ENCODE measurements at regions not wholly inside any gene's neighbourhood (a gene's known extent, or its start where the extent isn't known, plus 50 kb on each side); places are given as distances from the start of the nearest gene placed in this dataset.

DNA sequence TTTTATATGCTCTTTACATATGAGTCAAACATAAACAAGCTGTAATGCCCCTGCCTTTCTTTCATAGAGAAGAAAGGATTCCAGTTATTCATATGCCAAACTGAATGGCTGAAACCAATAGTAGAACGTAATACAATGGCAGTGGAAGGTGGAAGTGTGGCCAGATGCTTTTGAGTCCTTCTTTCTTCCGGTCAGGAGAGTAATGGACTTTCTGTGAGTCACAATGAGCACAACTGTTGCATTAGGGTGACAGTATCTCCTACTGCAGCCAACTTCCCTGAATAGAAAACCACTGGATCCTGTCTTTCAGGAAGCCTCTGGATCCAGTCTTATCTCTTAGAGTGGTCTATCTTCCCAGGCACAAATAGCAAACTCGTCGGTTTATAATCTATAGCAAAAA, 855.2 kb downstream of the MAT2B start:
- Histone ChIP-seq H3K9ac (ENCODE audit: low read depth in 1 of 2, low read length in 2 of 2) (no peak overlapping the region), H3K4me1 (ENCODE audit: control insufficient read depth in 2 of 2, insufficient read depth in 2 of 2, low read length in 2 of 2) (no peaks in the 10 kb centered on the region), H3K27ac (ENCODE audit: low read depth in 2 of 2, low read length in 2 of 2) (no peak overlapping the region), H3K27me3 (ENCODE audit: control insufficient read depth in 2 of 2, insufficient read depth in 2 of 2, low read length in 2 of 2) (no peaks in the 10 kb centered on the region), H3K9me3 (ENCODE audit: control insufficient read depth in 2 of 2, low read length in 2 of 2) (no peaks in the 10 kb centered on the region), H3K4me3 (ENCODE audit: low read length in 2 of 2) (no peak overlapping the region), H3K36me3 (ENCODE audit: control insufficient read depth in 2 of 2, insufficient read depth in 2 of 2, low read length in 2 of 2) (no peaks in the 10 kb centered on the region)

DNA sequence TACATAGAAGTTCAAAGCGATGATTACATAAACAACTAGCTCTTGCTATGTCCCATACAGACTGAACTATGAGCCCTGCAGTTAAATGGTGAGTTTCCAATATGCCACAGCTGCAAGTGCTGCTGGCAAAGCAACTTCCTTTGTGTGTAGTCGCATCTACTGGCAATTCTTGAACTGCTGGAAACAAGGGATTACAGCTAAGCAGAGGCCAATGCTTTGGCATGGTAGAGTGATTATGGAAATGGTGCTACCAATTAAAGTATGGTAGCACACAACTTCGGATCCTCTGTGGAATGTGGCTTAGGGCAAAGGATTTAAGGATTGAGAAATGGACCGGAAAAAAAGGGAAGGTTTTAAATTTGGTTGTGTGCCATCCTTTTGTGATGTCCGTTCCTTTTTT, 856.6 kb downstream of the MAT2B start:
- Histone ChIP-seq H3K9me3 (ENCODE audit: control insufficient read depth in 2 of 2, low read length in 2 of 2) (no peaks in the 10 kb centered on the region), H3K27ac (ENCODE audit: low read depth in 2 of 2, low read length in 2 of 2) (no peak overlapping the region), H3K4me1 (ENCODE audit: control insufficient read depth in 2 of 2, insufficient read depth in 2 of 2, low read length in 2 of 2) (no peaks in the 10 kb centered on the region), H3K4me3 (ENCODE audit: low read length in 2 of 2) (no peak overlapping the region), H3K36me3 (ENCODE audit: control insufficient read depth in 2 of 2, insufficient read depth in 2 of 2, low read length in 2 of 2) (no peaks in the 10 kb centered on the region), H3K9ac (ENCODE audit: low read depth in 1 of 2, low read length in 2 of 2) (no peak overlapping the region), H3K27me3 (ENCODE audit: control insufficient read depth in 2 of 2, insufficient read depth in 2 of 2, low read length in 2 of 2) (no peaks in the 10 kb centered on the region)

DNA sequence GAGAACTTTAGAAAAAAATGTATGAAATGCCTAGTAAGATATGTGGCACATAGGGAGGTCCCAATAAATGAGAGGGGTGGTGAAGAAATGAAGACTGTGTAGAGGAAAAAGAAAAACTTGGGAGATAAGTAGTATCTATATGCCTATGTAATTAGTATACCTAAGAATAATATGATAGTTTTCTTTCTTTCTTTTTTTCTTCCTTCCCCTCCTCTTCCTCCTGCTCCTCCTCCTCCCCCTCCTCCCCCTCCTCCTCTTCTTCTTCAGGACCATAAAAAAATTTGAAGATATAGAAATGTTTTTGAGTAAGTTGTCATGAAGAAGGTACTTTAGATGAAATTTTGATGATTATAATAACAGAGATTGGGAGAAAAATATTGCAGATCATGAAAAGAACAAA, 857.4 kb downstream of the MAT2B start:
- Histone ChIP-seq H3K36me3 (ENCODE audit: control insufficient read depth in 2 of 2, insufficient read depth in 2 of 2, low read length in 2 of 2) (no peaks in the 10 kb centered on the region), H3K9ac (ENCODE audit: low read depth in 1 of 2, low read length in 2 of 2) (no peak overlapping the region), H3K4me3 (ENCODE audit: low read length in 2 of 2) (no peak overlapping the region), H3K27me3 (ENCODE audit: control insufficient read depth in 2 of 2, insufficient read depth in 2 of 2, low read length in 2 of 2) (no peaks in the 10 kb centered on the region), H3K9me3 (ENCODE audit: control insufficient read depth in 2 of 2, low read length in 2 of 2) (no peaks in the 10 kb centered on the region), H3K4me1 (ENCODE audit: control insufficient read depth in 2 of 2, insufficient read depth in 2 of 2, low read length in 2 of 2) (no peaks in the 10 kb centered on the region), H3K27ac (ENCODE audit: low read depth in 2 of 2, low read length in 2 of 2) (no peak overlapping the region)

DNA sequence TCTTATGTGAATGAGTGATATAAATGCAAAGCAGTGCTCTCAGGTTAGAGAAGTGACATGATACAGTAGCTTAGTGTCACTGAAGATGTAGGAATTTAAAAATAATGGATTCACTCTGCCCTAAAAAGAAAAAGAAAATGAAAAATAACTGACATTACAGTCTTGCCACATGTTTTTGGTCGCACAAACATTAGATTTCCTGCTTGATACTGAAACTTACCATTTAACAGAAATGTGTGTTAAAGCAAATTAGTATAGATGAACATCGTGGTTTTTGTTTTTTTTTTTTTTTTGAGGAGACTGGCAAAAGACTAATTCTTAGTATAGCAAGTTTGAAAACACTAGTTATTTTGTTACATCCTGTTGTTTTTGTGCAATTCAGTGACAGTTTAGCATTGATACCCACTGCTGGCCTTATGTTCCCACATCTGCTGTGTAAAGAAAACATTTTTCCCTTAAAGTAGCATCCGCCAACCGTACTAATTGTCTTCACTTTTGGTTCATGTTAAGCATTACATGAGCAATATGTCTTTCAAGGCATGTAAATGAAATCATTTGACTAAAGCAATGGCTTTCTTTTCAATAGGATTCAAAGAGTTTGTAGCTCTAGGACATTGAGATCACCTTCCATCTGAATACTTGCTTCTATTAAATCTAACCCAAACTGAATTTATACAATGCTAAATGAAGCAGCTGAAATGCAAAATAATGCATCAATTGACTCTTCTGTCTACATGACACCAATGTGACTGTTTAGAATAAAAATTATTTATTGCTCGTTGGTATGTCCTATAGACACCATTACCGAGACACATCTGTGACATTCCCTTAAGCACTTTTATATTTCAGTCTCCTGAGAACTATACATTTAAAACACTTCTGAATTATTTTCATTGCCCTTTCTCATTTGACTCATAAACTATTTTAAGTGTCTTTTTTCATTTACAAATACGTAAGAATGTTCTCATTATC, 859.1 kb downstream of the MAT2B start:
- no peak overlapping the region for H3K27ac ChIP-seq (ENCODE audit: low read depth in 2 of 2, low read length in 2 of 2)
- H3K9me3 ChIP-seq (ENCODE audit: control insufficient read depth in 2 of 2, low read length in 2 of 2): no peaks in the 10 kb centered on the region
- no peak overlapping the region for H3K9ac ChIP-seq (ENCODE audit: low read depth in 1 of 2, low read length in 2 of 2)
- no peak overlapping the region for H3K4me3 ChIP-seq (ENCODE audit: low read length in 2 of 2)
- no peaks in the 10 kb centered on the region for H3K27me3 ChIP-seq (ENCODE audit: control insufficient read depth in 2 of 2, insufficient read depth in 2 of 2, low read length in 2 of 2)
- H3K4me1 ChIP-seq (ENCODE audit: control insufficient read depth in 2 of 2, insufficient read depth in 2 of 2, low read length in 2 of 2): no peaks in the 10 kb centered on the region
- no peaks in the 10 kb centered on the region for H3K36me3 ChIP-seq (ENCODE audit: control insufficient read depth in 2 of 2, insufficient read depth in 2 of 2, low read length in 2 of 2)

DNA sequence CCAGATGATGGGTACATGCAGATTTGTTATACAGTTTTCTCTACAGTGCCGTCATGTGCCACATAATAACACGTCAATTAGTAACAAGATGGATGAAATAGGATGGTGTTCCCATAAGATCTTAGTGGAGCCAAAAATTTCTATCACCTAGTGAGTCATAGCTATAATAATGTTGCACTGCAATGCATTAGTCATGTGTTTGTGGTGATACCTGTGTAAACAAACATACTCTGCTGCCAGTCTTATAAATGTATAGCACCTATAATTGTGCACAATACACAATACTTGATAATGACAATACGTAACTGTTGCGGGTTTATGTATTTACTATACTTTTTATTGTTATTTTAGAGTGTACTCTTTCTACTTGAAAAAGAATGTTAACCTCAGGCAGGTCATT, 865.4 kb downstream of the MAT2B start:
- no peaks in the 10 kb centered on the region for H3K9me3 ChIP-seq (ENCODE audit: control insufficient read depth in 2 of 2, low read length in 2 of 2)
- no peak overlapping the region for H3K27ac ChIP-seq (ENCODE audit: low read depth in 2 of 2, low read length in 2 of 2)
- H3K36me3 ChIP-seq (ENCODE audit: control insufficient read depth in 2 of 2, insufficient read depth in 2 of 2, low read length in 2 of 2): no peaks in the 10 kb centered on the region
- no peak overlapping the region for H3K4me3 ChIP-seq (ENCODE audit: low read length in 2 of 2)
- no peaks in the 10 kb centered on the region for H3K4me1 ChIP-seq (ENCODE audit: control insufficient read depth in 2 of 2, insufficient read depth in 2 of 2, low read length in 2 of 2)
- no peaks in the 10 kb centered on the region for H3K27me3 ChIP-seq (ENCODE audit: control insufficient read depth in 2 of 2, insufficient read depth in 2 of 2, low read length in 2 of 2)
- no peak overlapping the region for H3K9ac ChIP-seq (ENCODE audit: low read depth in 1 of 2, low read length in 2 of 2)

DNA sequence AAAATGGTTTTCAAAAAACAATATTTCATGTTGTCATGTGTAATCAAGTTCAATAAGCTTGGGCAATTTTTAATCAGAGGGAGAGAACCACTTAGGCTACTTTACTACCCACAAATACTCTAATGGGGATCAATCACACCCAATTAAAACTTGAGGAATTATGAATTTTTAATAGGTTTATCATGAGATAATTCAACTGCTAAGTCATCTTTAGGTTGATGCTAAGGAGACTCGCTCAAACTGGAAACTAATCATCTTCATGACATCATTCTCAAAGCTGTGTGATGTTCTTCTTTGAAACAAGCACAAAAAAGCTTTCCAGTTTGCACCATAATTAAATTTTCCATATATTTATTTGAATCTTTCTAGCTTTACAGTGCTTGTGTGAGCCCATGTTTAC, 867.5 kb downstream of the MAT2B start:
- no peak overlapping the region for H3K27ac ChIP-seq (ENCODE audit: low read depth in 2 of 2, low read length in 2 of 2)
- no peaks in the 10 kb centered on the region for H3K9me3 ChIP-seq (ENCODE audit: control insufficient read depth in 2 of 2, low read length in 2 of 2)
- no peak overlapping the region for H3K9ac ChIP-seq (ENCODE audit: low read depth in 1 of 2, low read length in 2 of 2)
- no peaks in the 10 kb centered on the region for H3K27me3 ChIP-seq (ENCODE audit: control insufficient read depth in 2 of 2, insufficient read depth in 2 of 2, low read length in 2 of 2)
- no peaks in the 10 kb centered on the region for H3K36me3 ChIP-seq (ENCODE audit: control insufficient read depth in 2 of 2, insufficient read depth in 2 of 2, low read length in 2 of 2)
- no peak overlapping the region for H3K4me3 ChIP-seq (ENCODE audit: low read length in 2 of 2)
- H3K4me1 ChIP-seq (ENCODE audit: control insufficient read depth in 2 of 2, insufficient read depth in 2 of 2, low read length in 2 of 2): no peaks in the 10 kb centered on the region

DNA sequence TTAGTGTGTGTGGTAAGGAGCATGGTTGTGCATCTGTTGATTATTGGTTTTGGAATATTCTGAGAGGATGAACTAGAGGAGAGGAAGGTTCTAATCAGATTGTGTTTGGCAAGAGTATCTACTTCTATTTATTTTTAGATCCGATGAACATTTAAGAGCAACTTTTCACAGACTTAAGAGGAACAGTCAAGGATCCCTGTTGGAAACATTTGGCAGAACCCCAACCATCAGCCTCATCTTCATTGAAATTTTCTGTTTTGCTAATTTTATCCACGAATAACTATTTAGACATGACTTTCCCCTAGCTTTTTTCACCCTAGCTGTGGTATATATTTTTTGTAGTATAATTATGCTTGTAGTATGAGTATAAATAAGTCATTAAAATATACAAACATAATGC, 868.5 kb downstream of the MAT2B start:
- Histone ChIP-seq H3K27me3 (ENCODE audit: control insufficient read depth in 2 of 2, insufficient read depth in 2 of 2, low read length in 2 of 2) (no peaks in the 10 kb centered on the region), H3K4me1 (ENCODE audit: control insufficient read depth in 2 of 2, insufficient read depth in 2 of 2, low read length in 2 of 2) (no peaks in the 10 kb centered on the region), H3K27ac (ENCODE audit: low read depth in 2 of 2, low read length in 2 of 2) (no peak overlapping the region), H3K9ac (ENCODE audit: low read depth in 1 of 2, low read length in 2 of 2) (no peak overlapping the region), H3K36me3 (ENCODE audit: control insufficient read depth in 2 of 2, insufficient read depth in 2 of 2, low read length in 2 of 2) (no peaks in the 10 kb centered on the region), H3K9me3 (ENCODE audit: control insufficient read depth in 2 of 2, low read length in 2 of 2) (no peaks in the 10 kb centered on the region), H3K4me3 (ENCODE audit: low read length in 2 of 2) (no peak overlapping the region)

DNA sequence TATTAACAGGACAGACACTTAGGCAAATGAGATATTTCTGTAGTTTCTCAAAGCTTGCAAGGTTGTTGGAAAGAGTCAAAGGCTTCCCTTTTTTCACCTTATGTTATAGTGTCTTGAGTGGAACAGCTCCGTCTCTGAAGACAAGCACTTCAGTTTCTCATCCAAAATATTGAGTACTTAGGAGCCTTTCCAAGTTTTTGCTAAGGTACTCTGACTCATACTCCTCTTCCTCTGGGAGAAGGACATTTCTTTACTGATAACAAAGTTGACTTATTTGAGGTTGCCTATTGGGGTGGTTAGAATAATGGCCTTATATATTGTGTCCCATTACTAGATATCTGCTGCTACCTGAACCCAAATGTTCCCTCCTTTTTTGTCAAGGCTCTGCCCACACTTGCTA, 869.6 kb downstream of the MAT2B start:
- Histone ChIP-seq H3K36me3 (ENCODE audit: control insufficient read depth in 2 of 2, insufficient read depth in 2 of 2, low read length in 2 of 2) (no peaks in the 10 kb centered on the region), H3K9ac (ENCODE audit: low read depth in 1 of 2, low read length in 2 of 2) (no peak overlapping the region), H3K4me3 (ENCODE audit: low read length in 2 of 2) (no peak overlapping the region), H3K27ac (ENCODE audit: low read depth in 2 of 2, low read length in 2 of 2) (no peak overlapping the region), H3K9me3 (ENCODE audit: control insufficient read depth in 2 of 2, low read length in 2 of 2) (no peaks in the 10 kb centered on the region), H3K4me1 (ENCODE audit: control insufficient read depth in 2 of 2, insufficient read depth in 2 of 2, low read length in 2 of 2) (no peaks in the 10 kb centered on the region), H3K27me3 (ENCODE audit: control insufficient read depth in 2 of 2, insufficient read depth in 2 of 2, low read length in 2 of 2) (no peaks in the 10 kb centered on the region)

DNA sequence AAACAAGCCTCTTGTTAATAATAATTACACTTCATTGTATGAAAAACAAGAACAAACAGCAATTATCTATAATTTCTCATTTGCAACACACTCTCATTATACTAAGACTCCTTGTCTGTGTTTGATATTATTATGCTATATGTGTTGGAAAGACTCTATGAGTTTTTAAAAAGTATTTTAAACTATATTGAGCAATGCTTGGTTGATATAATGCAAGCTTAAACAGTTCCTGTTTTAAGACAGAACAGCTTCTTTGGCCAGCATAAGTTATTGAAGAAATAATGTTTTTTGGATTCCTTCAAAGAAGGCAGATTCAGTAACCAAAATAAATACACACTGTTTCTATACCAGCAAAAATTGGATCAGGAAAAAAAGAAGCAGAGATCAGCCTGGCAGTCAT, 871.4 kb downstream of the MAT2B start:
- no peaks in the 10 kb centered on the region for H3K4me1 ChIP-seq (ENCODE audit: control insufficient read depth in 2 of 2, insufficient read depth in 2 of 2, low read length in 2 of 2)
- H3K9me3 ChIP-seq (ENCODE audit: control insufficient read depth in 2 of 2, low read length in 2 of 2): no peaks in the 10 kb centered on the region
- H3K27ac ChIP-seq (ENCODE audit: low read depth in 2 of 2, low read length in 2 of 2): no peak overlapping the region
- H3K4me3 ChIP-seq (ENCODE audit: low read length in 2 of 2): no peak overlapping the region
- no peaks in the 10 kb centered on the region for H3K36me3 ChIP-seq (ENCODE audit: control insufficient read depth in 2 of 2, insufficient read depth in 2 of 2, low read length in 2 of 2)
- no peaks in the 10 kb centered on the region for H3K27me3 ChIP-seq (ENCODE audit: control insufficient read depth in 2 of 2, insufficient read depth in 2 of 2, low read length in 2 of 2)
- H3K9ac ChIP-seq (ENCODE audit: low read depth in 1 of 2, low read length in 2 of 2): no peak overlapping the region

DNA sequence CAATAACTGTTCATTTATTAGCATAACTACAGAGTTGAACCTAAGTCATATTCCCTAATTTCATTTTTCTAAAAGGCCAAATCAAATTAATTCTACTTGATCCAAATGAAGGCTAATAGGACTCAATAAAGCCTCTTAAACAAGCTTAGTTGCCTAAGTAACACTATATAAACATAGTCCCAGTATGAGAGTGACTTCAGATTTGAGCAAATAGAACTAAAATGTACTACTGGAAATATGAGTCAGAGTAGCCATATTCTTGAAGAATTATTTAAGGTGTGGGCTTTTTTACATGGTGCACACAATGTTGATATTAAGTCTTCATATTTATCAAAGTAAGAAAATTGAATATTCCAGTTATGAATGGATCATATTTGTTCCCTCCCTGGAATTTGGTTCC, 872.3 kb downstream of the MAT2B start:
- H3K9me3 ChIP-seq (ENCODE audit: control insufficient read depth in 2 of 2, low read length in 2 of 2): no peaks in the 10 kb centered on the region
- H3K36me3 ChIP-seq (ENCODE audit: control insufficient read depth in 2 of 2, insufficient read depth in 2 of 2, low read length in 2 of 2): no peaks in the 10 kb centered on the region
- H3K9ac ChIP-seq (ENCODE audit: low read depth in 1 of 2, low read length in 2 of 2): no peak overlapping the region
- no peaks in the 10 kb centered on the region for H3K4me1 ChIP-seq (ENCODE audit: control insufficient read depth in 2 of 2, insufficient read depth in 2 of 2, low read length in 2 of 2)
- H3K4me3 ChIP-seq (ENCODE audit: low read length in 2 of 2): no peak overlapping the region
- H3K27me3 ChIP-seq (ENCODE audit: control insufficient read depth in 2 of 2, insufficient read depth in 2 of 2, low read length in 2 of 2): no peaks in the 10 kb centered on the region
- H3K27ac ChIP-seq (ENCODE audit: low read depth in 2 of 2, low read length in 2 of 2): no peak overlapping the region

All from mucosa of rectum (tissue), 2 donors.